Keratinocyte (primary cell): ENCODE measurements at regions not wholly inside any gene's neighbourhood (a gene's known extent, or its start where the extent isn't known, plus 50 kb on each side); places are given as distances from the start of the nearest gene placed in this dataset.

ENCODE experiments used
- DNase-seq: peaks from one replicate; pipeline ENCODE4 v3.0.0-alpha.2; 2011; ENCODE audit warnings: low read depth, missing footprints, low spot score
- FAIRE-seq: peaks from 2 replicates; lab custom pipeline; 2011; peaks lifted over from hg19 to GRCh38; lab: Jason Lieb, UNC
- H2AFZ ChIP-seq: 2 replicates; pipeline ENCODE4 v1.6.0; 2012; ENCODE audit warnings: low read length, control low read depth, inconsistent platforms; ENCODE audit not compliant: control insufficient read depth
- H3K27ac ChIP-seq: 2 replicates; pipeline ENCODE4 v1.5.1; 2011; ENCODE audit warnings: low read length; ENCODE audit not compliant: control insufficient read depth, insufficient read depth
- H3K27me3 ChIP-seq: 3 replicates; pipeline ENCODE4 v1.6.0; 2011; ENCODE audit warnings: low read length; ENCODE audit not compliant: control insufficient read depth, insufficient read depth; ENCODE audit errors: extremely low read depth
- H3K36me3 ChIP-seq, 2 experiments: 2 replicates in 1 of 2; 3 replicates in 1 of 2; pipeline ENCODE4 v1.5.1; 2011; ENCODE audit warnings: low read length in 2 of 2, mild to moderate bottlenecking in 1 of 2; ENCODE audit not compliant: control insufficient read depth in 2 of 2, insufficient read depth in 2 of 2; ENCODE audit errors: extremely low read depth in 1 of 2
- H3K4me1 ChIP-seq: 3 replicates; pipeline ENCODE4 v1.5.1; 2011; ENCODE audit warnings: low read length; ENCODE audit not compliant: control insufficient read depth, insufficient read depth; ENCODE audit errors: extremely low read depth
- H3K4me2 ChIP-seq: 3 replicates; pipeline ENCODE4 v1.6.0; 2011; ENCODE audit warnings: low read depth, low read length; ENCODE audit not compliant: control insufficient read depth, insufficient read depth; ENCODE audit errors: extremely low read depth
- H3K4me3 ChIP-seq, 3 experiments: fragments of 200-600 bp in 1 of 3; sonication (generic) in 1 of 3; 2 replicates in 2 of 3; 3 replicates in 1 of 3; pipeline ENCODE4 v1.5.1; 2011 to 2016; ENCODE audit warnings: low read length in 3 of 3, mild to moderate bottlenecking in 3 of 3, control low read depth in 2 of 3, inconsistent platforms in 1 of 3, low read depth in 1 of 3, mixed read lengths in 1 of 3, mixed run types in 1 of 3, moderate library complexity in 1 of 3; ENCODE audit not compliant: control insufficient read depth in 2 of 3, insufficient read depth in 2 of 3; ENCODE audit errors: extremely low read depth in 1 of 3
- H3K79me2 ChIP-seq: 2 replicates; pipeline ENCODE4 v1.6.0; 2012; ENCODE audit warnings: low read length; ENCODE audit not compliant: control insufficient read depth, insufficient read depth
- H3K9ac ChIP-seq: 3 replicates; pipeline ENCODE4 v1.6.0; 2011; ENCODE audit warnings: low read length; ENCODE audit not compliant: control insufficient read depth, insufficient read depth; ENCODE audit errors: extremely low read depth
- H3K9me1 ChIP-seq: 3 replicates; pipeline ENCODE4 v1.6.0; 2011; ENCODE audit warnings: low read length; ENCODE audit not compliant: control insufficient read depth, insufficient read depth; ENCODE audit errors: extremely low read depth
- H3K9me3 ChIP-seq: 2 replicates; pipeline ENCODE4 v1.5.1; 2012; ENCODE audit warnings: low read depth, low read length; ENCODE audit not compliant: control insufficient read depth
- H4K20me1 ChIP-seq: 3 replicates; pipeline ENCODE4 v1.6.0; 2011; ENCODE audit warnings: low read length; ENCODE audit not compliant: control insufficient read depth, insufficient read depth; ENCODE audit errors: extremely low read depth
- CTCF ChIP-seq, 3 experiments: IDR thresholded peaks in 1 of 3; conservative IDR thresholded peaks in 1 of 3; optimal IDR thresholded peaks in 1 of 3; 2 replicates in 2 of 3; 3 replicates in 1 of 3; pipeline versions ENCODE3 to v1.5.1; 2011; ENCODE audit warnings: low read length in 3 of 3, mild to moderate bottlenecking in 3 of 3, moderate library complexity in 2 of 3, control low read depth in 1 of 3, inconsistent platforms in 1 of 3; ENCODE audit not compliant: insufficient read depth in 2 of 3; ENCODE audit errors: extremely low read depth in 1 of 3
- EZH2 ChIP-seq: IDR thresholded peaks from one replicate; pipeline ENCODE4 v1.6.1; 2012; ENCODE audit warnings: inconsistent platforms, mild to moderate bottlenecking, low read length, moderate library complexity
- dilution Hi-C: fragments of 300-500 bp; cut with MboI; formaldehyde crosslinking; loops from one replicate; pipeline ENCODE4 v1.7.0; 2020; ENCODE audit warnings: low sequenced_read_pairs; ENCODE audit not compliant: extremely low pct_ligation_motif_present

- no peak overlapping the region for H3K4me3 ChIP-seq
- H3K27me3 ChIP-seq: no peaks in the 10 kb centered on the region
- no peaks in the 10 kb centered on the region for H3K36me3 ChIP-seq
- H3K27ac ChIP-seq: peak overlapping the region; percentile 37
- no peak for TF ChIP-seq EZH2
- TF ChIP-seq CTCF (optimal IDR thresholded peaks at IDR 0.05 in 1 of 3, IDR thresholded peaks at IDR 0.05 in 1 of 3, conservative IDR thresholded peaks at IDR 0.05 in 1 of 3; ENCODE audit: extremely low read depth in 1 of 3, insufficient read depth in 2 of 3, low read length in 3 of 3): no peak
- DNase-seq: no peak
- H3K4me2 ChIP-seq: peak overlapping the region; percentile 42
- no peaks in the 10 kb centered on the region for H3K9me1 ChIP-seq
- no peak overlapping the region for H3K9ac ChIP-seq
- H3K79me2 ChIP-seq: no peaks in the 10 kb centered on the region
- FAIRE-seq: peak; percentile 56
- no peaks in the 10 kb centered on the region for H4K20me1 ChIP-seq
- H3K9me3 ChIP-seq: no peaks in the 10 kb centered on the region
- H2AFZ ChIP-seq: peak overlapping the region; percentile 49
- peaks cover 16% of the 10 kb centered on the region for H3K4me1 ChIP-seq
- dilution Hi-C loops: no loop called here
Observed at GRCh38 chrX:115367455-115367854, 77.9 kb downstream of the LUZP4 start.

- H3K79me2 ChIP-seq: no peaks in the 10 kb centered on the region
- peak overlapping the region; percentile 39 for H2AFZ ChIP-seq
- no peaks in the 10 kb centered on the region for H3K36me3 ChIP-seq
- H3K27me3 ChIP-seq: no peaks in the 10 kb centered on the region
- dilution Hi-C loops: no loop called here
- H3K27ac ChIP-seq: peak overlapping the region; percentile 37
- no peak for TF ChIP-seq CTCF (optimal IDR thresholded peaks at IDR 0.05 in 1 of 3, IDR thresholded peaks at IDR 0.05 in 1 of 3, conservative IDR thresholded peaks at IDR 0.05 in 1 of 3; ENCODE audit: extremely low read depth in 1 of 3, insufficient read depth in 2 of 3, low read length in 3 of 3)
- peaks cover 18% of the 10 kb centered on the region for H3K4me1 ChIP-seq
- no peak overlapping the region for H3K9ac ChIP-seq
- no peak overlapping the region for H3K4me3 ChIP-seq
- no peaks in the 10 kb centered on the region for H4K20me1 ChIP-seq
- H3K4me2 ChIP-seq: peak overlapping the region; percentile 42
- FAIRE-seq: no peak
- no peak for DNase-seq
- no peaks in the 10 kb centered on the region for H3K9me3 ChIP-seq
- no peaks in the 10 kb centered on the region for H3K9me1 ChIP-seq
Observed at GRCh38 chrX:115367951-115368350, 78.4 kb downstream of the LUZP4 start.
